ENCODE measurements at regions not wholly inside any gene's neighbourhood (a gene's known extent, or its start where the extent isn't known, plus 50 kb on each side); places are given as distances from the start of the nearest gene placed in this dataset.

DNA sequence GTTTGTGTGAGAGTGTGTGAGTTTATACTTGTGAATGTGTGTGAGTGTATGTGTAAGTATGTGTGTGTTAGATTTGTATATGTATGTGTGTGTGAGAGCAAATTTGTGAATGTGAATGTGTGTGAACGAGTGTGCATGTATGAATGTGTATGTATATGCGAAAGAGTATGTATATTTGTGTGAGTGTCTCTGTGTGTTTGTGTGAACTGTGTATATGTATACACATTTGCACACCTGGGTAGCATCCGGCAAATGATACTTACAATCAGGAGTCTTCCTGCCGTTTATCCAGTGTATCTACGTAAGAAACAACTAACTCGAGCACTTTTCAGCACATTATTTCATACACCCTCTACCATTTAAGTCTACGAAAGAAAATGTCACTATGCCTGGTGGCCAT, 487.4 kb downstream of the TNS3 start:
- H3K4me3 ChIP-seq (ENCODE audit: low read depth, low read length): no peak overlapping the region
- TF ChIP-seq, protein P1, sequence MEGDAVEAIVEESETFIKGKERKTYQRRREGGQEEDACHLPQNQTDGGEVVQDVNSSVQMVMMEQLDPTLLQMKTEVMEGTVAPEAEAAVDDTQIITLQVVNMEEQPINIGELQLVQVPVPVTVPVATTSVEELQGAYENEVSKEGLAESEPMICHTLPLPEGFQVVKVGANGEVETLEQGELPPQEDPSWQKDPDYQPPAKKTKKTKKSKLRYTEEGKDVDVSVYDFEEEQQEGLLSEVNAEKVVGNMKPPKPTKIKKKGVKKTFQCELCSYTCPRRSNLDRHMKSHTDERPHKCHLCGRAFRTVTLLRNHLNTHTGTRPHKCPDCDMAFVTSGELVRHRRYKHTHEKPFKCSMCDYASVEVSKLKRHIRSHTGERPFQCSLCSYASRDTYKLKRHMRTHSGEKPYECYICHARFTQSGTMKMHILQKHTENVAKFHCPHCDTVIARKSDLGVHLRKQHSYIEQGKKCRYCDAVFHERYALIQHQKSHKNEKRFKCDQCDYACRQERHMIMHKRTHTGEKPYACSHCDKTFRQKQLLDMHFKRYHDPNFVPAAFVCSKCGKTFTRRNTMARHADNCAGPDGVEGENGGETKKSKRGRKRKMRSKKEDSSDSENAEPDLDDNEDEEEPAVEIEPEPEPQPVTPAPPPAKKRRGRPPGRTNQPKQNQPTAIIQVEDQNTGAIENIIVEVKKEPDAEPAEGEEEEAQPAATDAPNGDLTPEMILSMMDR (conservative IDR thresholded peaks at IDR 0.05; ENCODE audit: low read depth, low read length): no peak
- DNase-seq (ENCODE audit: low read depth): no peak

DNA sequence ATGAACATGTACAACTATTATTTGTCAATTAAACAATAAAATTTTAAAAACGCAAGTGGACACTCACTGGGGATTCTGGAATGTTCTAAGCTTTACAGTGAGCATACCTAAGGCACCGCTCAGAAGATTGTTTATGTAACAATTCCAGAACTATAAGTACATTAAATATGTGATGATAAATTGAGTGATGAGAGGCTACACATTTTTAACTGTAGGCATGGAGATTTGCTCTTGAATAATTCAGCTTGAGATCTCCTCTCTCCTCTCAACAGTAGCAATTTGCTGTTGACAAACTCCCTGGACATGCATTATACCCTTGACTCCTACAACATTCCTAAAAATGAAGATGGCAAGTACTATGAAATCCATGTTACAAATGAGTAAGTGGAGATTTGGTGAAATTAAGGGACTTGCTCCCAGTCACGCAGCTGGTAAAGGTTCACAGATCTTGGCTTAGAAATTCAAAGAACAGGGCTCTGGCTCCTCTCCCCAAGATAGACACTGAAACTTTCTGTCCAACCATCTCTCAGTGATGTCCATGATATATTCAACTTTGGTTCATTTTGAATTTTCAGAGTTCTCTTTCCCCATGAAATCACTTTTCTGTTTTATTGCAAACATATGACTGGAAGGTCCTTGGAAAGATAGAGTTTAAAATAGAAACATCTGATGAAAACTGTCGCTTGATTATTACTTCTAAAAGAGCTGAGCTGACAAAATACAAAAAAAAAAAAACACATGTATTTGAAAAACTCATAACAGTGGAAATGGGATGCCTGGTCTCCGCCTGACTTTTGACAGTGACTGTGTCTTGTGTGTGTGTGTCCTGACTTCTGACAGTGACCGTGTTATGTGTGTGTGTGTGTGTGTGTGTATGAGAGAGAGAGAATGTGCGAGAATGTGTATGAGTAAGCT, 488.3 kb downstream of the TNS3 start:
- TF ChIP-seq, protein P1 (conservative IDR thresholded peaks at IDR 0.05; ENCODE audit: low read depth, low read length): no peak
- peak; percentile 57 for DNase-seq (ENCODE audit: low read depth)
- H3K4me3 ChIP-seq (ENCODE audit: low read depth, low read length): no peak overlapping the region

DNA sequence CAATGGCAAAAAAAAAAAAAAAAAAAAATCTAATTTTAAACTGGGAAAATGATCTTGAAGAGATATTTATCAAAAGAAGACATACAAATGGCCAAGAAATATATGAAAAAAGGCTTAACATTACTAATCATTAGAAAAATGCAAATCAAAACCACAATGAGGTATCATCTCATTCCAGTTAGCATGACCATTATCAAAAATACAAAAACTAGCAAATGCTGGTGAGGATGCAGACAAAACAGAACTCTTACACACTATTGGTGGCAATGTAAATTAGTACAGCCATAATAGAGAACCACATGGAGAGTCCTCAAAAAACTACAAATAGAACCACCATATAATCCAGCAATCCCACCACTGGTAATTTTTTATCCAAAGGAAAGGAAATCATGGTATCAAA, 489.6 kb downstream of the TNS3 start:
- DNase-seq (ENCODE audit: low read depth): peak; percentile 34
- no peak overlapping the region for H3K4me3 ChIP-seq (ENCODE audit: low read depth, low read length)
- TF ChIP-seq, protein P1 (conservative IDR thresholded peaks at IDR 0.05; ENCODE audit: low read depth, low read length): no peak

DNA sequence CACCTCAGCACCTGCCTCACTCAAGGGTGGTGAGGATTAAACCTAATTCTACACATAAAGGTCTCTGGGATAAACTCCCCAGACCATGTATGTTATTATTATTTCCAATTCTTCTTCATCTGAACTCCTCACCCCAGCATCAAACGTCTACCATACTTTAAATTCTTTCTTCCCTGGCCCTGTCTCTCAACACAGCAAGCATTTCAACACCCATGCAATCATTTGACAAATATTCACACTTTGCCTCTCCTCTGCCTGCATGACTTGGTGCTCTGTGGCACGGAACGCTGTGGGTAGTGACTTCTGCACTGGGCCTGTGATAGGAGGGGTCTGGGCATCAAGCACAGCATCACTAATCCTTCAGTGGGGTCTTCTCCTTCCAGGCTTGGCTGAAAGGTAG, 490.8 kb downstream of the TNS3 start:
- TF ChIP-seq, protein P1 (conservative IDR thresholded peaks at IDR 0.05; ENCODE audit: low read depth, low read length): no peak
- peak; percentile 79 for DNase-seq (ENCODE audit: low read depth)

DNA sequence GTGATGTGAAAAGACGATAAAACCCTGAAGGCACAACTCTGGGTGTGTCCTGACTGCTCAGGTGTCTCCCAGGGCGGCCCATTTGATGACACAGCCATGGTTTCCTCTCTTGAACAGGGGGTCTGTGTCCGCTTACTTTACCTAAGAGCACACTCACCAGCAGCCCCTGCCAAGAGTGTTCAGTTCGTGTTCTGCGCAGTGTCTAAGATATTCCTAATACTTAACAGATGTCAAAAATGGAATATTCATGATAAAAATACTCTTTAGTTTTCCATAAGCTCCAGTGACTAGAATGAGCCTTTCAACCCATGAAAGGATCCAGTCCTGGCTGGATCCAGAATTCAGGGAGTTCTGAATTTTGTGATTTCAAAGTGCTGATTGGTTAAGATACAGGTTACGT, 492.4 kb downstream of the TNS3 start:
- DNase-seq (ENCODE audit: low read depth): no peak
- H3K4me3 ChIP-seq (ENCODE audit: low read depth, low read length): no peak overlapping the region
- TF ChIP-seq, protein P1 (conservative IDR thresholded peaks at IDR 0.05; ENCODE audit: low read depth, low read length): no peak

More for the DNA sequence above, 490.8 kb downstream of the TNS3 start:
- no peak overlapping the region for H3K4me3 ChIP-seq (ENCODE audit: low read depth, low read length)

DNA sequence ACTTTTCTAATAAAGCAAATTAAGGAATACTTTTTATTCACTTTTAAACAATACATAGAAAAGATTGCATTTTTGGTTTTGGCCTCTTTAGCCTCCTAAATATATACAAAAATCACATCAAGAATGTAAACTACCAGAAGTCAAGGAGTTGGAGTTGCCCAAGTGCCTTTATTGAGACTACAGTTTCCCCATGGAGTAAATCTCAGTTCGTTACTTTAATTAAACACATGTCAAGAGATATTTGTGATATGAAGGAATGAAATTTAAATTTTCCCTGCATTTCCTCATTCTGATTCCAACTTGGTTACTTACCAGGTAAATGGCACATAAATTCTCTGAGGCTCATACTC, 492.9 kb downstream of the TNS3 start:
- no peak for DNase-seq (ENCODE audit: low read depth)
- TF ChIP-seq, protein P1 (conservative IDR thresholded peaks at IDR 0.05; ENCODE audit: low read depth, low read length): no peak
- no peak overlapping the region for H3K4me3 ChIP-seq (ENCODE audit: low read depth, low read length)
